Stimulated activated CD8-positive, alpha-beta memory T cell treated with anti-CD3 and anti-CD28 coated beads, Interleukin-12 subunit alpha, Interleukin-12 subunit beta, amount 100 ng/mL, for 4 hours (primary cell): ENCODE measurements at regions not wholly inside any gene's neighbourhood (a gene's known extent, or its start where the extent isn't known, plus 50 kb on each side); places are given as distances from the start of the nearest gene placed in this dataset.
"Not testable (repeated sequence)": the region's sequence is repeated elsewhere in the genome, so short reads cannot be mapped to it uniquely, and the experiment has no call there.

Experiments
- DNase-seq: peaks from one replicate; pipeline ENCODE4 v3.0.0-alpha.2; 2020; ENCODE audit warnings: low read depth

GRCh38 chr4:71210823-71211222, 128.0 kb upstream of the SLC4A4 start:
- no peak for DNase-seq

DNA sequence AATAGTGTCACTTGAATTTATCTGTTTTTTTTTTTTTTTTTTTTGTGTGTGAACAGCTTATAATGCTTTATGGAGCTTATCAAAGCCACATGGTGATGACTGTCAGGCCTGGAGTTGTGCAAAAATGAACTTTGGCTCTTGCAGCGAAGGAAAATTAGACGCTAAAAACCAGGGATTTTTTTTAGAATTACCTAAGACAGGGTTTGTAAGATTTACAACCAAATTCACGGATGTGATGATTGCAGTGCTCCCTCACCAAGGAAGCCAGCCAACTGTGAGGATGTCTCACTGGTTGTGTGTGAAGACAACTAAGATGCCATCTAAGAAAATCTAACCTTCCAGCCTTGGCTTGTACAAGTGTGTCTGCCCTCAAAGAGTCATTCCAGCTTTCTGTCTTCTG, 127.1 kb upstream of the SLC4A4 start:
- DNase-seq = no peak

DNA sequence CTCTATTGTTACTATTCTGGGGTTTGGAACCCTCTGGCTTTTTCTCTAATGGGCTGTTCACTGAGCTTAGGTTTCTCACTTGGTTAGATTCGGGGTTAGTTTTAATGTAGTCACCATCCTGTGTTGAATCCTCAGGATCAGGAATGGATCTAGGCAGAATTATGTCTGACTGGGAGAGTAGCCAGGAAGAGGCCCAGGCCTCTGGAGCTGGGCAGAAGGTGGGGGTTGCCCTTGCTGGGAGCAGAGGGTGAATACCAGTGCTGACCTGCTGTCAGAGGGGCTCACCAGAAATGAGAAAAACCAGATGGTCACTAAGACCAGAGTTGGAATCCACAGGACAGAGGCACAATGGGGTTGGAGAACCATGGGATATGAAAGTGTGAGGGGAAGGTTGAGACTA, 126.6 kb upstream of the SLC4A4 start:
- DNase-seq = no peak

- DNase-seq = no peak
Measured at GRCh38 chr4:71214578-71214977, 124.2 kb upstream of the SLC4A4 start.

DNA sequence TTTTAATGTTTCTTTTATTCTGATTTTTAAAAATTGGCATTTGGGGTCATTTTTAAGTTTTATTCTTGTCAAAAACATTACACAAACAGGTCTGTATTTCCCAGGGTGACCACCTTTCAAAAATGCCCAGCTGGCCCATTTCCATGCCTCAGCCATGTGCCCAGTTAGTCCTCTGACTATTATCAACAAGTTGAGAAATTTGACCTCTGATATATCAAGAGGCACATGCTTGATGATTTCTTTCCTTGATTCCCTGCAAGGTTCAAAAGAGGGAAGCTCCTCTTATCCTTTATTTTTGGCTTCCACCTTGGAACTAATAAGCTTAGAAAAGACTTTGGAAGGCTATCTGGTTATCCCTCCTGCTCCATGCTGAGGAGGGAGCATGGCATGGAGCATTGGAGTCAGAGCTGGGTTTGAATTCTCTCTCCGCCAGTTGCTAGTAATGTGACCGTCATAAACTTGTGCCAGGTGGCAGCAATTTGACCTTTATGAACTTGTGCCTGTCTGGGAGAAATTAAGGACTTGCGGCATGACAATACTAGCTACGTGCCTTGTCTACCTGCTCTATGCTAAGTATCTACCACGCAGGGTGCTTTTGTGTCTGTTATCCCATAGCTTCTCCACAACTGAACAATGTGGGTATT, 122.4 kb upstream of the SLC4A4 start:
- no peak for DNase-seq

DNA sequence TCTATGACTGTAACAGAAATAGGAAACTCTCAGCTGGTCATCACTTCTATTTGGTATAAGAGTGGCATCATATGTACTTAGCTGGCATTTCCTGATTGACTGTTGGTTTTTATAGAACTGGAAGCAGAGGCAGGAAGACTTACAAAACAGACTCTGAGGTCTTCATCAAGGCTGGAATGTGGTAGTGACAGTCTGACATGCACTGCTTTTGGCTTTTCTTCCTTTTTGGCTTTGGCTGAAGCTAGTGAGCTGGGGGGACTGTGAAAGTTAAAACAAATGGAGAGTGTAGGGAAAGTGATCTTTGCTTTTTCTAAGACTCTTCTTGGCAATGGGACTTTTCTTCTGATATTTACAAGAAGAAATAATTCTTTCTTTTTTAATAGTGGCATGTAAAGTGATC, 121.1 kb upstream of the SLC4A4 start:
- no peak for DNase-seq

DNA sequence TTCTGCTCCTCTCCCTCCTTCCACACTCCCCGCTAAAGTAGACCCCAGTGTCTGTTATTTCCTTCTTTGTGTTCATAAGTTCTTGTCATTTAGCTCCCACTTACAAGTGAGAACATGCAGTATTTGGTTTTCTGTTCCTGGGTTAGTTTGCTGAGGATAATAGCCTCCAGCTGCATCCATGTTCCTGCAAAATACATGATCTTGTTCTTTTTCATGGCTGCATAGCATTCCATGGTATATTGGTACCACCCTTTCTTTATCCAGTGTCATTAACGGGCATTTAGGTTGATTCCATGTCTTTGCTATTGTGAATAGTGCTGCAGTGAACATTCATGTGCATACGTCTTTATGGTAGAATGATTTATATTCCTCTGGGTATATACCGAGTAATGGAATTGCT, 118.0 kb upstream of the SLC4A4 start:
- DNase-seq = not testable (repeated sequence)

DNA sequence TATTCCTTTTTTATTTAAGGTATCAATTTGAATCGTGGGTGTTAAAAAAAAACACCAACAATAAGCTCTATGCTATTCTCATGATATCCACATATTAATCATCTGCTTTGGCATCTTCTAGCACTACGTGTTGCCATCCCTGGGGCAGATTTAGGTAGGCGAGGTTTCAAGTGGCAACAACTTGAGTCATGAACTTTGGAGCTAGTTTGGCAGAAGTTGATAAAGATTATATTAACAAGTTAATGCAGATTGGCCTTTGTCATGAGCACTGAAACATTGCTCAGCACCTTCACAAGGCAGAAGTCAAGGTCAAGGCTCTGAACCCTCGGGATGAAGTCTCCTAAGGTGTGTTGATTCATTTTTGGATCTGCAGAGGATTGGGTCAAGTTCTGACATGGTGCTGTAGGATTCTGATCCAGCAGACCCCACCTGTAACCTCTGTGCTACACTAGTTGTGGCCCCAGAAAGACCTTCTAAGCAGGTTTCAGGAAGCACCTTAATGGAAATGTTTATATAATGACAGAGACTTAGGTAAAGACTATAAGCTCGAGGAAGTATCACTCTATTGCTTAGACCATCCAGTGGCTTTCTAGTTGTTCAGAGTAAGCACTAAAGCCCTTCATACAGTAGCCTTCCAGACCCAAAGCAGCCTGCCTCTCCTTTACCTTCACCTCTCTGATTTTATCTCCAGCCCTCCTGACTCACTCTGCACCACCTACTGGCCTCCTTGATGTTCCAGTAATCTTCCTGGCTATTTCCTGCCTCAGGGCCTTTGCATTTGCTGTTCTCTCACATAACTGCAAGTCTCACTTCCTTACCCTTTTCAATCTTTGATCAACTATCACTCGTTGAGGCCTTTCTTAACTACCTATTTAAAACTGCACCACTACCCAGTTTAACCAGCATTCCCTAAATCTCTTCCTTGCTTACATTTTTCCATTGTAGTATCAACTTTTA, 117.0 kb upstream of the SLC4A4 start:
- DNase-seq = no peak

GRCh38 chr4:71222661-71223060, 116.2 kb upstream of the SLC4A4 start:
- no peak for DNase-seq

DNA sequence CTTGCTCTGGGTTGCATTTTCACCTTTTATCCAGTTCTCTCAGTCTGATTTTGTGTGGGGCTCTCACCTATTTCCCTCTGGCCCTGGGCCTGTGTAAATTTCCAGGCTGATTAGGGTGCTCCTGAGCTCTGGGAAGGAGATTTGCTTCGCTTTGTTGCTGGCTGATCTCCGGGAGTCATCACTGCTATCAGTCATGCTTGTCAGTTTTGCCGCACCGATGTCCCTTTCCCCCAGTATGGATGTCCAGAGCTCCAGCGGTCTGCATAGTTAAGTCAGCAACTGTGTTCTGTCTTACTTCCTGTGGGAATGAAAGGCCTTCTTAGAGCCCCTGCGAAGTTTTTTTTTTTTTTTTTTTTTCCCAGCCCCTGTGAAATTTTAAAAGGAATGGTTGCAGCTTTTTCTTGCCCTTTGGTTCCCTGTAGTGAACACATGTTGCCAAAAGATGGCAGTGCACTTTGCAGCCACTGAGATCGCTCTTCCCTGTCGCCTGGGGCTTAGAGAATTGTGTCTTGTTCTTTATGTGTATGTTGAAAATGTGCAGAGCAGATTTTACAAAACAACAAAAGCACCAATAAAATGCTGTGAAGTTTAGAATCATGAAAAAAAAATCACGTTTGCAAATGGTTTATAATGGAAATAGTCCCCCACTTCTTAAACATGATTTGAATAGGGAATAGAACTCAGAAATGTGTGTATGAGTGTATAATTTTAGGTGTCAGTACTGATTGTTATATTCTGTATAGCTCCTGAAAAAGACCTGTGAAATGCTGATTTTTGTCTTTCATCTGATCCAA, 109.1 kb upstream of the SLC4A4 start:
- no peak for DNase-seq

DNA sequence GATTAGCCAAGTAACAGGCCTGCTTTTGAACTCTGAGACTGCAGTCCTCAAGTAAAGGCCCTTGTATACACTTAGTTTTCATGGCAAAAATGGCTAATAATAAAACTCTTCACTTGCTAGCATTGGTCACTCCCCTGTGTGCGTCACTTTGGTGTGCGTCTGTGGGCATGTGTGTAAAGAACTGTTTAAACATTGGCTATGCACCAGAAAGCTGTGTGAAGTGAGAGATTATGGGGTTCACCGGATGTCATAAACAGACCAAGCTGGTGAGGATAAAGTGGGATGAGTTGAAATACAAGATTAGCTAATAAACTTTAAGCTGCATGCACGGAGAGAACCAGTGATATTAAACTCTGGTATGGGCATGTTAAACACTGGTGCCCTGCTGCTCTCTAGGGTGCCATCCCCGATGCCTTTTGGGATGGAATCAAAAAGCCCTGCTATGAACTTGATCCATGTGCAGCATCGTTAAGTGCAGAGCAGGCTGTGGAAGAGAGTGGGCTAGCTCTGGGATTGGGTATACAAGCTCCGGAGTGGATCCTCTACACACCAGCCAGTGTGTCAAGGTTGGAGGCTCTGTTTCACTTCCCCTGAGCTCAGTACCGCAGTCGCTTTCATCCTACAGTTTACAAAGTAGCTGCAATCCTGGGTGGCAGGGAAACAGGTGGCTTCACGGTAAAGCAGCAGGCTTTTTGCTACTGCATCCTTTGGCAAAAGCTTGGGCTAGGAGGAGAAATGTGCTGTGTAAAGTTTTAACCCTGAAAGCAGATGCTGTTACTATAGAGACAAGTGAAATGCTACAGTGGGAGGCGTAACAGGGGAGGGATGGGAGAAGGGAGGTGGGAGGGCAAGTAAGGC, 108.3 kb upstream of the SLC4A4 start:
- DNase-seq = no peak

GRCh38 chr4:71231129-71232055, 107.4 kb upstream of the SLC4A4 start:
- DNase-seq = no peak

DNA sequence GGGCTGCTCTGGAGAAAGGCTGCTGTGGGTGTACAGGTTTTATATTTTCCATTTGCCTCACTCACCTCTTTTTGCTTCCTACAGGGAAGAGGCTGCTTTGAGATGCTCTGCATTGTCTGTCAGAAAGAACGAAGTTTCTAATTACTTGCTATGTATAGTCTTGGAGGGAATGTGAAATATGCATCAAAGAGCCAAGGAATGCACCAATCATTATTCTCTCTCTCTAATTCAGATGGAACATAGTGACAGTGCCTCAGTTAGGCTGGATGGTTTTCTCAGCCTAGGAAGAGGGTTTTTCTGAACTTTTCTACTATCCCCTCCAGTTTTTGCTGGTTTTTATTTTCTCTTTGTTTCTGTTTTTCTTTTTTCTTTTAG, 106.8 kb upstream of the SLC4A4 start:
- DNase-seq = no peak

DNA sequence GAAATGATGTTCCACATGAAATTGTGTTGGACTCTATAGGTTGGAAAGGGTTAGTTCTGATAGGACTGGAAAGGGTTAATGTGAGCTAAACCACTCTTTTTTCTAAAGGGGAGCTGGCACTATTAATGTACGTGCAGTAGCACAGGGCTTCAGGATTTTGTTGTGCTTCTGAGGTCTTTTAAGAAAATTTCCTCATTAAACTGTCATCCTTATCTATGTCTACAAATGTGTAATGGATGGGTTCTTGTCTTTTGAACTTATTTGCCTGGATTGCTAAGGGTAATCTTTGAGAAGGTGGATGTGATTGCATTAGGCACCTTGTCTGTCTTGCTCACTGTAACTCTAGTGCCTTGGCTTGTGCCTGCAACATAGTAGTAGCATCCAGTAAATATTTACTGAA, 106.0 kb upstream of the SLC4A4 start:
- no peak for DNase-seq

GRCh38 chr4:71235311-71236201, 103.3 kb upstream of the SLC4A4 start:
- no peak for DNase-seq

DNA sequence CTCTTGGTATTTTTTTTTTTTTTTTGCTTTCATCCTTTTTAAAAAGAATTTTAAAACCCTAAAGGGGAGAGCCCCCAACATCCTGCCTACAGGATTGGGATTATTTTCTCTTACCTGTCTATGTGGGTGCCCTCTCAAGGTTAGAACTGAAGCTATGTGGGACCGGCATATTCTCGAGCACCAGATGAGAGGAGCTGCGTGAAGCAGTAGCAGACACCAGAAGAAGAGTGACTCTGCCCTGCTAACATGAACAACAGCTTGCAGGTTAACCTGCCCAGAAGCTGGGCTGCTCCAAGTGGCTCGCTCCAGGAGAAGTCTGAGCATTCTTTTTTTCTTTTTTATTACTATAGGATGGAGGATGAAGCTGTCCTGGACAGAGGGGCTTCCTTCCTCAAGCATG, 102.6 kb upstream of the SLC4A4 start:
- DNase-seq = no peak

DNA sequence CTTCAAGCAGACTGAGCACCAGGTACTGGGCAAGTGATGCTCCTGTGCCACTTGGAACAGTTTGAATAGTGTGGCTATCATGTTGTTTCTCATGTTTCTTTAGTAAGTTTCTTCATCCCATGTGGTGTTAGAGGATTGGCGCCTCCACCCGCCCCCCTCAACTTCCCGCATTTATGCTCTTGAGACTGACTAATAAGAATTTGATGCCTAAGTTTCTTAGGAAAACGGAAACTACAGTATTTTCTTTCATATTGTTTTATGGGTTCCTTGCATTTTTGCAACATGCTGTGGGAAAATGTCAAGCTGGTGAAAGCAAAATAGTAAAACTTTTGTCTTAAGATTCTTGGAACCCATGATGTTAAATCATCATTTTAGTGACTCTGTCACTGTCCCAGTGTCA, 101.2 kb upstream of the SLC4A4 start:
- no peak for DNase-seq

- DNase-seq = no peak
Measured at GRCh38 chr4:71239365-71239764, 99.5 kb upstream of the SLC4A4 start.

DNA sequence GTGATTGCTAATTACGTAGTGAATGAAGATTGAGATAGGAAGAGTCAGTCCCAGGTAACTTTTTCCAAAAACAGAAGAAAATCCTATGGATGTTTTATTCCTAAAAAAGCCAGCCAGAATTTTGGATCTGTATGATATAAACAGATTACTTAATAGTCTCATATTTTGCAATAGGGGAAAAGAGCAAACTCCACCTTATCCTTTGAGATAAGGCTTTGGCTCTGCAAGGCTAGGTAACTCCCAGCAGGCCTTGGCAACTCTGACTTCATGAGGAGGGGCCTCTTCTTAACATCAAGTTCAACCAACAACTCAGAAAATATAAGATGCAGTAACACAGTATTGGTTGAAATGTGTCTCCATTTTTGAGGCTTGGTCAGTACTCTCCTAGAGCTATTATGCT, 98.7 kb upstream of the SLC4A4 start:
- no peak for DNase-seq
